Stomach (tissue), 4 donors: ENCODE measurements at regions not wholly inside any gene's neighbourhood (a gene's known extent, or its start where the extent isn't known, plus 50 kb on each side); places are given as distances from the start of the nearest gene placed in this dataset.

Experiments used
- POLR2AphosphoS5 ChIP-seq, 3 donors: sonication (generic); formaldehyde crosslinking; IDR thresholded peaks; one replicate each; pipeline ENCODE4 v1.6.1; 2016; ENCODE audit warnings: antibody characterized with exemption in 3 of 3
- TF ChIP-seq, protein P1 (sequence below), 7 experiments: fragments of 450-650 bp in 4 of 7; fragments of 200-600 bp in 3 of 7; sonication (generic) in 3 of 7; IDR thresholded peaks; one replicate each; pipeline ENCODE4 v1.5.1; 2016 to 2019; ENCODE audit warnings: antibody characterized with exemption in 7 of 7, control low read depth in 2 of 7, mild to moderate bottlenecking in 1 of 7

DNA sequence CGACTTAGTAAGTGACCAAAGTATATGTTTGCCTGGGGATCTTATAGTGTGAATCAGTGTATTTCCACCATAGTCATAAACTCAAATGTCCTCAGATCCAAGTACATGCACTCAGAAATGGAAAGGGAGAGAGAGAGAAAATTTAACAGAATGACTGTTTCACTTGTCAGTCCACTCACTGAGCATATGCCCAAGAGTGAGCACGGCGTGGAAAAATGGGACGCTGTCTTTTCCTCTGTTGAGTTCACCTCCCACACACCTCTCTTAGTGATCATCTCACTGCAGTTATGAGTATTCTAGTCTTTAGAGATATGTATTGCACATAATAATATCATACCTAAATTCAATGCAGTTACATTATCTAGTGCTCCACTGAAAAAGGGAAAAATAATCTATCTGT is 156.8 kb upstream of the PRMT6 start:
- TF ChIP-seq, protein P1, sequence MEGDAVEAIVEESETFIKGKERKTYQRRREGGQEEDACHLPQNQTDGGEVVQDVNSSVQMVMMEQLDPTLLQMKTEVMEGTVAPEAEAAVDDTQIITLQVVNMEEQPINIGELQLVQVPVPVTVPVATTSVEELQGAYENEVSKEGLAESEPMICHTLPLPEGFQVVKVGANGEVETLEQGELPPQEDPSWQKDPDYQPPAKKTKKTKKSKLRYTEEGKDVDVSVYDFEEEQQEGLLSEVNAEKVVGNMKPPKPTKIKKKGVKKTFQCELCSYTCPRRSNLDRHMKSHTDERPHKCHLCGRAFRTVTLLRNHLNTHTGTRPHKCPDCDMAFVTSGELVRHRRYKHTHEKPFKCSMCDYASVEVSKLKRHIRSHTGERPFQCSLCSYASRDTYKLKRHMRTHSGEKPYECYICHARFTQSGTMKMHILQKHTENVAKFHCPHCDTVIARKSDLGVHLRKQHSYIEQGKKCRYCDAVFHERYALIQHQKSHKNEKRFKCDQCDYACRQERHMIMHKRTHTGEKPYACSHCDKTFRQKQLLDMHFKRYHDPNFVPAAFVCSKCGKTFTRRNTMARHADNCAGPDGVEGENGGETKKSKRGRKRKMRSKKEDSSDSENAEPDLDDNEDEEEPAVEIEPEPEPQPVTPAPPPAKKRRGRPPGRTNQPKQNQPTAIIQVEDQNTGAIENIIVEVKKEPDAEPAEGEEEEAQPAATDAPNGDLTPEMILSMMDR (IDR thresholded peaks at IDR 0.05): no peak
- TF ChIP-seq POLR2AphosphoS5 (IDR thresholded peaks at IDR 0.05): no peak
